Ishikawa (cell line): ENCODE measurements at regions not wholly inside any gene's neighbourhood (a gene's known extent, or its start where the extent isn't known, plus 50 kb on each side); places are given as distances from the start of the nearest gene placed in this dataset.

Experiments used
- CEBPB ChIP-seq: IDR thresholded peaks from 2 replicates; pipeline ENCODE4 v1.6.1; 2012
- CREB1 ChIP-seq: IDR thresholded peaks from 2 replicates; pipeline ENCODE4 v1.6.1; 2012; ENCODE audit warnings: low read depth
- EGR1 ChIP-seq: IDR thresholded peaks from 2 replicates; pipeline ENCODE4 v1.6.1; 2012
- EP300 ChIP-seq: IDR thresholded peaks from 2 replicates; pipeline ENCODE4 v1.6.1; 2012; ENCODE audit warnings: borderline replicate concordance
- FOXM1 ChIP-seq: IDR thresholded peaks from 2 replicates; pipeline ENCODE4 v1.6.1; 2012; ENCODE audit warnings: low read depth, borderline replicate concordance
- NFIC ChIP-seq: IDR thresholded peaks from 2 replicates; pipeline ENCODE4 v1.6.1; 2012
- RAD21 ChIP-seq: IDR thresholded peaks from 2 replicates; pipeline ENCODE4 v1.6.1; 2012; ENCODE audit warnings: low read depth
- TAF1 ChIP-seq: IDR thresholded peaks from 2 replicates; pipeline ENCODE4 v1.6.1; 2012; ENCODE audit warnings: low read depth, mild to moderate bottlenecking
- TCF12 ChIP-seq: IDR thresholded peaks from 2 replicates; pipeline ENCODE4 v1.6.1; 2012; ENCODE audit warnings: low read depth
- TEAD4 ChIP-seq: IDR thresholded peaks from 2 replicates; pipeline ENCODE4 v1.6.1; 2012
- USF1 ChIP-seq: IDR thresholded peaks from 2 replicates; pipeline ENCODE4 v1.6.1; 2012
- YY1 ChIP-seq: IDR thresholded peaks from 2 replicates; pipeline ENCODE4 v1.6.1; 2012; ENCODE audit warnings: low read depth
- ZBTB7A ChIP-seq: IDR thresholded peaks from 2 replicates; pipeline ENCODE4 v1.6.1; 2012; ENCODE audit warnings: low read depth
- TF ChIP-seq, protein P1 (sequence below): IDR thresholded peaks from 2 replicates; pipeline ENCODE4 v1.6.1; 2012; ENCODE audit warnings: low read depth, mild to moderate bottlenecking
- TF ChIP-seq, protein P2 (sequence below): IDR thresholded peaks from 2 replicates; pipeline ENCODE4 v1.6.1; 2012

- no peak for TF ChIP-seq CREB1
- TF ChIP-seq, protein P1, sequence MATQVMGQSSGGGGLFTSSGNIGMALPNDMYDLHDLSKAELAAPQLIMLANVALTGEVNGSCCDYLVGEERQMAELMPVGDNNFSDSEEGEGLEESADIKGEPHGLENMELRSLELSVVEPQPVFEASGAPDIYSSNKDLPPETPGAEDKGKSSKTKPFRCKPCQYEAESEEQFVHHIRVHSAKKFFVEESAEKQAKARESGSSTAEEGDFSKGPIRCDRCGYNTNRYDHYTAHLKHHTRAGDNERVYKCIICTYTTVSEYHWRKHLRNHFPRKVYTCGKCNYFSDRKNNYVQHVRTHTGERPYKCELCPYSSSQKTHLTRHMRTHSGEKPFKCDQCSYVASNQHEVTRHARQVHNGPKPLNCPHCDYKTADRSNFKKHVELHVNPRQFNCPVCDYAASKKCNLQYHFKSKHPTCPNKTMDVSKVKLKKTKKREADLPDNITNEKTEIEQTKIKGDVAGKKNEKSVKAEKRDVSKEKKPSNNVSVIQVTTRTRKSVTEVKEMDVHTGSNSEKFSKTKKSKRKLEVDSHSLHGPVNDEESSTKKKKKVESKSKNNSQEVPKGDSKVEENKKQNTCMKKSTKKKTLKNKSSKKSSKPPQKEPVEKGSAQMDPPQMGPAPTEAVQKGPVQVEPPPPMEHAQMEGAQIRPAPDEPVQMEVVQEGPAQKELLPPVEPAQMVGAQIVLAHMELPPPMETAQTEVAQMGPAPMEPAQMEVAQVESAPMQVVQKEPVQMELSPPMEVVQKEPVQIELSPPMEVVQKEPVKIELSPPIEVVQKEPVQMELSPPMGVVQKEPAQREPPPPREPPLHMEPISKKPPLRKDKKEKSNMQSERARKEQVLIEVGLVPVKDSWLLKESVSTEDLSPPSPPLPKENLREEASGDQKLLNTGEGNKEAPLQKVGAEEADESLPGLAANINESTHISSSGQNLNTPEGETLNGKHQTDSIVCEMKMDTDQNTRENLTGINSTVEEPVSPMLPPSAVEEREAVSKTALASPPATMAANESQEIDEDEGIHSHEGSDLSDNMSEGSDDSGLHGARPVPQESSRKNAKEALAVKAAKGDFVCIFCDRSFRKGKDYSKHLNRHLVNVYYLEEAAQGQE = no peak
- no peak for TF ChIP-seq RAD21
- no peak for TF ChIP-seq EP300
- TF ChIP-seq FOXM1 = no peak
- TF ChIP-seq TCF12 = no peak
- TF ChIP-seq YY1 = no peak
- no peak for TF ChIP-seq USF1
- no peak for TF ChIP-seq TAF1
- no peak for TF ChIP-seq CEBPB
- TF ChIP-seq, protein P2, sequence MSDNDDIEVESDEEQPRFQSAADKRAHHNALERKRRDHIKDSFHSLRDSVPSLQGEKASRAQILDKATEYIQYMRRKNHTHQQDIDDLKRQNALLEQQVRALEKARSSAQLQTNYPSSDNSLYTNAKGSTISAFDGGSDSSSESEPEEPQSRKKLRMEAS = no peak
- TF ChIP-seq ZBTB7A = no peak
- TF ChIP-seq TEAD4 = no peak
Observed at GRCh38 chr2:189302274-189302948, 122.8 kb upstream of the COL5A2 start.

GRCh38 chr2:189304360-189304759 lies 124.8 kb upstream of the COL5A2 start:
- TF ChIP-seq EP300 (no peak), CREB1 (no peak), NFIC (no peak), ZBTB7A (no peak), TAF1 (no peak), FOXM1 (no peak), EGR1 (no peak), TCF12 (no peak), TEAD4 (no peak), CEBPB (no peak), YY1 (no peak), RAD21 (no peak), USF1 (no peak)
- TF ChIP-seq, protein P2 = no peak
- TF ChIP-seq, protein P1 = no peak

DNA sequence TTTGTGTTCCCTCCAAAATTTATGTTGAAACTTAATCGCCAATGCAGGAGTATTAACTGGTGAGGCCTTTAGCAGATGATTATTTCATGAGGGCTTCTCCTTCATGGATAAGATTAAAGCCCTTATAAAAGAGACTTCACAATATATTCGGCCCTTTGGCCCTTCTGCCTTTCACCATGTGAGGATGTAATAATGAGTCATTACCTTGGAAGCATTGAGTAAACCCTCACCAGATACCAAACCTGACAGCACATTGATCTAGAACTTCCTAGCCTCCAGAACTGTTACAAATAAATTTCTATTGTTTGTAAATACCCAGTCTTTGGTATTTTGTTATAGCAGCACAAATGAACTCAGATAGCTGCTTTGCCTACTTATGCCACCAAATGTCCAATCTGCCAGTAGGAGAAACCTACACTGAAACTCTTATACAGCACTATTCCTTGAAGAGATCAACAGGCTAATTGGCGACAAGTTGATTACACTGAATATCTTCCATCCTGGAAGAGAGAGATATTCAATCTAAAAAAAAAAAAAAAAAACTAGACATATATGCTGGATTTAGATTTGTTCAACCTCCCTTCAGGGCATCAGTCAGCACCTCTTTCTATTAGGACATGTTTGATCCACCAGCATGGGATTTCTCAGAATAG lies 125.9 kb upstream of the COL5A2 start:
- no peak for TF ChIP-seq TAF1
- TF ChIP-seq, protein P1 = no peak
- TF ChIP-seq NFIC = no peak
- TF ChIP-seq USF1 = no peak

DNA sequence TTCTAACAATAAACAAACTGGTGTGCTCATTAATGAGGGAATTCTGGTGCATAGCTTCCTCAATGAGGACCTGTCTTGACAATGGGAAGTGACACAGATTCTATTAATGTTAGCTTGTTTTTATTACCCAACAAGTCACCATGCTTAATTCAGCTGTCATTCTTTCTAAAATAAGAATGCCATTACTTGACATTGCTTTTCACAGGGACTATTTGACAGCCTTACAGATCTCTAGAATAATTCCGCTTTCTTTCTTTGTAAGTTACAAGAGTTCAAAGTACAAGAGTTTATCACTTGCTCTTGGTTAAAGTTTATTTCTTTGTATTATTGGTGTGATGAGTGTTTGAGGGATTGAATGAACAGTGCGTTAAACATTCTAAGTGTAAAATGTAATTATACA lies 127.0 kb upstream of the COL5A2 start:
- no peak for TF ChIP-seq ZBTB7A
- no peak for TF ChIP-seq EGR1
- TF ChIP-seq EP300 = no peak
- TF ChIP-seq NFIC = no peak
- no peak for TF ChIP-seq RAD21
- no peak for TF ChIP-seq TAF1
- TF ChIP-seq TCF12 = no peak
- TF ChIP-seq TEAD4 = no peak
- no peak for TF ChIP-seq CREB1
- TF ChIP-seq, protein P1 = no peak
- TF ChIP-seq, protein P2 = no peak
- TF ChIP-seq YY1 = no peak
